ENCODE measurements at regions not wholly inside any gene's neighbourhood (a gene's known extent, or its start where the extent isn't known, plus 50 kb on each side); places are given as distances from the start of the nearest gene placed in this dataset.

DNA sequence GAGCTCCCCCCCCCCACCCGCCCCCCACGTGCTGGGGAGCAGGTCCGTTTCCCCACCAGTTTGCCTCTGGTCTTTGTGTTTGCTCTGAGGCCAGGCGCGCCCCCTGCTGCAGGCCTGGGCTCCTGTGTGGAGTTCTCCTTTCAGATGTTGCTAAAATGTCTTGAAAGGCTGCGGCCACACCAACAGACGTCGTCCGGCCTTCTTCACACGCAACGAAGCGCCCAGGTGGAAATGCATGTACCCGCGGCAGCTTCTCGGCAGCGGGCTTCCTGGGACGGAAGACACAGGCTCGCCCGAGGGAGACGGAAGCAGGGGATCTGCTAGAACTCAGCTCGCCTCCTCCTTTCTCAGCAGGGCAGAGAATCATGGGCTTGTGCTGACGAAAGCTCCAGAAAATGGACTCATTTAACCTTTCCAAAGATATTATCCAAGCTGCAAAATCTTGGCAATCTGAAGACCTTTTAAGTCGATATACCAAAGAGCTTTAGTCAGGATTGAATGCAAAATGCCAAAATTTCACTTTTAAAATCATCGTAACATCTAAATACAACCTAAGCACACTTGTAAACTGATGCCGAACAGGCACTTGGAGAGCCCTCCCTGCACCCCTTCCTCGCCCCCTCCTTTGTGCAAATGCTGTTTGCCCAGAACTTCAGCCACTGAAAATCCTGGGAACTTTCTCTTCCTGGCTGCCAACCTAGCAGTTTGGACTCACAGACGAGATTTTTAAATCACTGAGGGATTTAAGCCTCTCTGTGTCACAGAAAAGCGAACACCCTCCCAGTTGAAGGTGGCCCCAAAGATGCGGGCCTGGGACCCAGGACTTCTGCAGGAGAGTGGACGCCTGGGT, 125.5 kb upstream of the ZNF516 start:
- H2BK12ac ChIP-seq (ENCODE audit: insufficient read length, low read depth, low read length), result no peak overlapping the region
- H3K23me2 ChIP-seq (ENCODE audit: insufficient read length, low read depth, low read length, poor library complexity, severe bottlenecking), result peaks cover 8% of the 10 kb centered on the region
- Mint-ChIP-seq H3K9me3 (no peaks in the 10 kb centered on the region; a peak in 1 of 5 replicates), H3K27me3 (ENCODE audit: low read depth) (peaks cover 37% of the 10 kb centered on the region), H3K4me1 (peaks cover 59 to 62% of the 10 kb centered on the region in 2 experiments), H3K36me3 (ENCODE audit: insufficient read depth in 1 of 3, low read depth in 3 of 3) (0 out of 7 replicates have a peak, but pooled peaks cover 0 to 4% (median 0%) of the 10 kb centered on the region in 3 experiments), H3K4me3 (peak overlapping the region; percentile 67 to 72), H3K27ac (peak overlapping the region in 2 of 3 experiments; percentile 91 to 94; a peak in 5 of 7 replicates)
- no peak overlapping the region for H3K27ac ChIP-seq (ENCODE audit: insufficient read length, low read depth, low read length)
- H3T11ph ChIP-seq (ENCODE audit: low read length), result no peak overlapping the region
- no peak overlapping the region for H2BK5ac ChIP-seq (ENCODE audit: insufficient read length, low read length)
- no peaks in the 10 kb centered on the region for H3K27me3 ChIP-seq (ENCODE audit: insufficient read depth, low read length)
- H3K79me2 ChIP-seq (ENCODE audit: insufficient read depth, low read length), result no peaks in the 10 kb centered on the region
- no CpG with 5 or more reads among the region's 30 CpGs for WGBS (ENCODE audit: extremely low coverage, insufficient read length, low lambda C conversion rate)
- peak overlapping the region; percentile 77 for H3K18ac ChIP-seq (ENCODE audit: insufficient read length, low read depth, low read length)
- H3K14ac ChIP-seq (ENCODE audit: insufficient read depth, low read length), result peak overlapping the region; percentile 83
- DNase-seq, result peak; percentile 86
- H3K56ac ChIP-seq (ENCODE audit: insufficient read length, low read depth, low read length), result no peak overlapping the region
- peaks cover 2% of the 10 kb centered on the region; the same call in 1 of the 2 replicates for H3K4me1 ChIP-seq (ENCODE audit: insufficient read depth, low read length)
- H3K4ac ChIP-seq (ENCODE audit: low read depth, low read length), result no peak overlapping the region
- H4K5ac ChIP-seq (ENCODE audit: insufficient read length, low read depth, low read length), result no peak overlapping the region
- no peak overlapping the region for H4K91ac ChIP-seq (ENCODE audit: insufficient read length, low read depth, low read length)
- H2AK5ac ChIP-seq (ENCODE audit: insufficient read length, low read length), result no peak overlapping the region
- H3K9ac ChIP-seq (ENCODE audit: extremely low read depth, insufficient read length, low read length), result peak overlapping the region; percentile 46
- no peak overlapping the region for H4K8ac ChIP-seq (replicated peaks; ENCODE audit: insufficient read length, low read depth, low read length)
- H2AFZ ChIP-seq (ENCODE audit: low read length), result no peak overlapping the region
- H2BK15ac ChIP-seq (ENCODE audit: low read depth, low read length), result no peak overlapping the region
- peak overlapping the region; percentile 50 for H3K4me2 ChIP-seq (ENCODE audit: insufficient read depth, insufficient read length, low read length)
- H3K9me3 ChIP-seq (ENCODE audit: control insufficient read depth, low read depth, low read length), result no peaks in the 10 kb centered on the region
- no peak overlapping the region for H2BK120ac ChIP-seq (ENCODE audit: low read depth, low read length, poor library complexity, severe bottlenecking)
- H2BK20ac ChIP-seq (ENCODE audit: low read depth, low read length, poor library complexity, severe bottlenecking), result no peak overlapping the region
- H3K79me1 ChIP-seq (ENCODE audit: insufficient read depth, low read depth, low read length, poor library complexity, severe bottlenecking), result no peaks in the 10 kb centered on the region
- no peak overlapping the region for H3K23ac ChIP-seq (ENCODE audit: insufficient read length, low read depth, low read length)
- TF ChIP-seq CTCF (conservative IDR thresholded peaks at IDR 0.05), result peak; percentile 70
- H4K20me1 ChIP-seq (ENCODE audit: control insufficient read depth, insufficient read depth, insufficient read length), result no peaks in the 10 kb centered on the region
